Right forelimb (tissue), 1 donor: ENCODE measurements at regions not wholly inside any gene's neighbourhood (a gene's known extent, or its start where the extent isn't known, plus 50 kb on each side); places are given as distances from the start of the nearest gene placed in this dataset.

ENCODE experiments used
- DNase-seq: peaks from one replicate; pipeline ENCODE4 v3.0.0-alpha.2; 2018

GRCh38 chr4:12827966-12828365 lies 656.2 kb downstream of the RAB28 start:
- no peak for DNase-seq

GRCh38 chr4:12791536-12791935 lies 692.6 kb downstream of the RAB28 start:
- DNase-seq: no peak

- DNase-seq: no peak
These were observed 696.9 kb downstream of the RAB28 start for GRCh38 chr4:12787261-12787660.

- no peak for DNase-seq
These were observed 705.4 kb downstream of the RAB28 start for GRCh38 chr4:12778706-12779105.

- no peak for DNase-seq
These were observed 705.9 kb downstream of the RAB28 start for GRCh38 chr4:12778191-12778590.

- DNase-seq: no peak
These were observed 713.8 kb downstream of the RAB28 start for GRCh38 chr4:12770351-12770750.

- DNase-seq: no peak
These were observed 722.4 kb downstream of the RAB28 start for GRCh38 chr4:12761694-12762093.

- DNase-seq: no peak
These were observed 737.0 kb downstream of the RAB28 start for GRCh38 chr4:12747154-12747553.

- no peak for DNase-seq
These were observed 737.9 kb downstream of the RAB28 start for GRCh38 chr4:12746221-12746620.

GRCh38 chr4:12734586-12734985 lies 749.6 kb downstream of the RAB28 start:
- no peak for DNase-seq

GRCh38 chr4:12729384-12729783 lies 754.8 kb downstream of the RAB28 start:
- no peak for DNase-seq

GRCh38 chr4:12724510-12724909 lies 759.6 kb downstream of the RAB28 start:
- DNase-seq: no peak

- no peak for DNase-seq
These were observed 760.2 kb downstream of the RAB28 start for GRCh38 chr4:12723849-12724447.

GRCh38 chr4:12716896-12717295 lies 767.2 kb downstream of the RAB28 start:
- DNase-seq: no peak

GRCh38 chr4:12712648-12713339 lies 771.3 kb downstream of the RAB28 start:
- DNase-seq: no peak

GRCh38 chr4:12707381-12708175 lies 776.6 kb downstream of the RAB28 start:
- no peak for DNase-seq

- no peak for DNase-seq
These were observed 781.1 kb downstream of the RAB28 start for GRCh38 chr4:12703036-12703435.

GRCh38 chr4:12701384-12701783 lies 782.8 kb downstream of the RAB28 start:
- no peak for DNase-seq

GRCh38 chr4:12697970-12698369 lies 786.2 kb downstream of the RAB28 start:
- DNase-seq: no peak

GRCh38 chr4:12692815-12693214 lies 791.3 kb downstream of the RAB28 start:
- DNase-seq: no peak

GRCh38 chr4:12691168-12691567 lies 793.0 kb downstream of the RAB28 start:
- DNase-seq: no peak

GRCh38 chr4:12689457-12689856 lies 794.7 kb downstream of the RAB28 start:
- DNase-seq: no peak

GRCh38 chr4:12679217-12679616 lies 804.9 kb downstream of the RAB28 start:
- no peak for DNase-seq

GRCh38 chr4:12674184-12674583 lies 810.0 kb downstream of the RAB28 start:
- no peak for DNase-seq
